Panc1 (cell line): ENCODE measurements at regions not wholly inside any gene's neighbourhood (a gene's known extent, or its start where the extent isn't known, plus 50 kb on each side); places are given as distances from the start of the nearest gene placed in this dataset.

Experiments
- ATAC-seq: fragments of 200-7000 bp; cut with Tn5 transposase; 2 replicates; pipeline ENCODE4 v1.9.1; 2020; ENCODE audit warnings: mild to moderate bottlenecking, moderate library complexity
- BruUV-seq: library from RNA; stranded (reverse); fragments of 400-500 nt; replicated peaks from 2 replicates; lab custom pipeline; 2021; lab: Mats Ljungman, UMichigan
- CTCF ChIA-PET: fragments of 300-600 bp; sonication (Branson Sonifier 250); formaldehyde crosslinking; loops from one replicate; lab custom pipeline; 2022; ENCODE audit warnings: antibody characterized with exemption; lab: Charles Lee
- POLR2A ChIA-PET: fragments of 300-600 bp; sonication (Branson Sonifier 250); formaldehyde crosslinking; loops from one replicate; lab custom pipeline; 2022; ENCODE audit warnings: antibody characterized with exemption; lab: Charles Lee
- DNase-seq: peaks from one replicate; pipeline ENCODE4 v3.0.0-alpha.2; 2010; ENCODE audit warnings: low read depth, low spot score
- H3K27ac ChIP-seq: 2 replicates; pipeline ENCODE4 v1.5.1; 2011; ENCODE audit warnings: mild to moderate bottlenecking, low read length, inconsistent platforms
- H3K27me3 ChIP-seq: fragments of 200-500 bp; sonication (Bioruptor generic); 2 replicates; pipeline ENCODE4 v1.6.0; 2014; ENCODE audit warnings: low read length, inconsistent platforms; ENCODE audit not compliant: control insufficient read depth, insufficient read depth
- H3K36me3 ChIP-seq: fragments of 200-500 bp; sonication (Bioruptor generic); 2 replicates; pipeline ENCODE4 v1.5.1; 2014; ENCODE audit warnings: inconsistent platforms, mild to moderate bottlenecking, low read length, moderate library complexity; ENCODE audit not compliant: control insufficient read depth, insufficient read depth
- H3K4me1 ChIP-seq: 2 replicates; pipeline ENCODE4 v1.5.1; 2011; ENCODE audit warnings: inconsistent platforms, mild to moderate bottlenecking, low read length, moderate library complexity; ENCODE audit not compliant: control insufficient read depth, insufficient read depth
- H3K4me3 ChIP-seq, 2 experiments: 2 replicates each; pipeline ENCODE4 v1.5.1; 2011 to 2012; ENCODE audit warnings: low read depth in 2 of 2, low read length in 2 of 2, mild to moderate bottlenecking in 2 of 2, inconsistent platforms in 1 of 2, moderate library complexity in 1 of 2
- H3K9me3 ChIP-seq: fragments of 200-500 bp; sonication (Bioruptor generic); 2 replicates; pipeline ENCODE4 v1.5.1; 2014; ENCODE audit warnings: low read depth, mild to moderate bottlenecking, inconsistent platforms, low read length, moderate library complexity; ENCODE audit not compliant: control insufficient read depth, insufficient read depth
- CTCF ChIP-seq: fragments of 450-650 bp; IDR thresholded peaks from 2 replicates; pipeline ENCODE4 v1.5.1; 2017; ENCODE audit warnings: mild to moderate bottlenecking
- POLR2AphosphoS5 ChIP-seq: IDR thresholded peaks from 2 replicates; pipeline ENCODE4 v1.6.1; 2012; ENCODE audit warnings: mild to moderate bottlenecking, low read depth, low read length, moderate library complexity
- REST ChIP-seq, 2 experiments: IDR thresholded peaks; 2 replicates each; pipeline ENCODE4 v1.6.1; 2011 to 2012; ENCODE audit warnings: low read depth in 2 of 2, control low read depth in 1 of 2, low read length in 1 of 2, mild to moderate bottlenecking in 1 of 2, moderate library complexity in 1 of 2; ENCODE audit not compliant: insufficient read depth in 1 of 2
- SIN3A ChIP-seq: IDR thresholded peaks from 2 replicates; pipeline ENCODE4 v1.6.1; 2012; ENCODE audit warnings: low read depth, mild to moderate bottlenecking, low read length, moderate library complexity, borderline replicate concordance; ENCODE audit not compliant: insufficient read depth
- TCF7L2 ChIP-seq: IDR thresholded peaks from 2 replicates; pipeline ENCODE4 v1.6.1; 2011; ENCODE audit warnings: mild to moderate bottlenecking, low read depth, low read length, inconsistent platforms
- in situ Hi-C: cut with HindIII; loops from 2 replicates; pipeline ENCODE4 v1.10.0; 2016; ENCODE audit warnings: low sequenced_read_pairs, low pct_unique_long_range_greater_than_20kb
- intact Hi-C: fragments of 100-400 bp; cut with micrococcal nuclease; formaldehyde crosslinking; loops from one replicate; pipeline ENCODE4 v1.10.0; 2022; ENCODE audit not compliant: unreplicated experiment

- ChIA-PET CTCF (no interaction called here), POLR2A (no interaction called here)
- H3K4me3 ChIP-seq, result no peak overlapping the region
- peak overlapping the region; percentile 44 for H3K27ac ChIP-seq
- peaks cover 47% of the 10 kb centered on the region for H3K4me1 ChIP-seq
- no TSS peak for BruUV-seq
- no peak for ATAC-seq
- TF ChIP-seq REST (IDR thresholded peaks at IDR 0.05; ENCODE audit: insufficient read depth in 1 of 2, low read depth in 2 of 2, low read length in 1 of 2), result no peak
- TF ChIP-seq POLR2AphosphoS5, result no peak
- TF ChIP-seq TCF7L2, result no peak
- no peak for TF ChIP-seq SIN3A
- no peak for TF ChIP-seq CTCF
- H3K9me3 ChIP-seq, result no peaks in the 10 kb centered on the region
- no peaks in the 10 kb centered on the region for H3K36me3 ChIP-seq
- intact Hi-C loops, result no loop called here
- H3K27me3 ChIP-seq, result no peaks in the 10 kb centered on the region
- in situ Hi-C loops, result no loop called here
- no peak for DNase-seq
Measured at GRCh38 chr6:56868687-56869086, 86.2 kb upstream of the BEND6 start.

GRCh38 chr6:56866917-56867522, 87.9 kb upstream of the BEND6 start:
- CTCF ChIA-PET, result no interaction called here
- POLR2A ChIA-PET, result no interaction called here
- Histone ChIP-seq H3K4me1 (peaks cover 64% of the 10 kb centered on the region), H3K27me3 (no peaks in the 10 kb centered on the region), H3K27ac (peak overlapping the region; percentile 70), H3K36me3 (no peaks in the 10 kb centered on the region), H3K9me3 (no peaks in the 10 kb centered on the region), H3K4me3 (no peak overlapping the region)
- intact Hi-C loops, result no loop called here
- ATAC-seq (no peak), DNase-seq (no peak)
- in situ Hi-C loops, result no loop called here
- TF ChIP-seq SIN3A (no peak), CTCF (no peak), POLR2AphosphoS5 (no peak), TCF7L2 (no peak), REST (IDR thresholded peaks at IDR 0.05; ENCODE audit: insufficient read depth in 1 of 2, low read depth in 2 of 2, low read length in 1 of 2) (no peak)
- no TSS peak for BruUV-seq
